ENCODE measurements at regions not wholly inside any gene's neighbourhood (a gene's known extent, or its start where the extent isn't known, plus 50 kb on each side); places are given as distances from the start of the nearest gene placed in this dataset.

GRCh38 chr1:224874775-224875174 lies 54.7 kb upstream of the DNAH14 start:
- no peak for TF ChIP-seq RCOR1 (IDR thresholded peaks at IDR 0.05; ENCODE audit: low read length)
- TF ChIP-seq GABPA (IDR thresholded peaks at IDR 0.05; ENCODE audit: low read depth) = no peak
- no peak for TF ChIP-seq CTCF (IDR thresholded peaks at IDR 0.05)
- no peak for TF ChIP-seq REST (IDR thresholded peaks at IDR 0.05; ENCODE audit: low read depth, low read length)
- no peak for TF ChIP-seq FOXM1 (IDR thresholded peaks at IDR 0.05; ENCODE audit: low read depth)
- TF ChIP-seq MAX (IDR thresholded peaks at IDR 0.05; ENCODE audit: low read depth) = no peak
- TF ChIP-seq NRF1 (IDR thresholded peaks at IDR 0.05; ENCODE audit: low read depth, low read length) = no peak
- TF ChIP-seq MXI1 (IDR thresholded peaks at IDR 0.05; ENCODE audit: low read depth, low read length) = no peak
- no peak for TF ChIP-seq JUND (IDR thresholded peaks at IDR 0.05)

All from SK-N-SH (cell line).